H9 (cell line): ENCODE measurements at regions not wholly inside any gene's neighbourhood (a gene's known extent, or its start where the extent isn't known, plus 50 kb on each side); places are given as distances from the start of the nearest gene placed in this dataset.

Experiments
- DNase-seq: peaks from one replicate; pipeline ENCODE4 v3.0.0-alpha.2; 2017
- H2AFZ ChIP-seq: one replicate; pipeline ENCODE4 v1.6.1; 2013; ENCODE audit warnings: mild to moderate bottlenecking, low read length, control low read depth, moderate library complexity
- H2AK5ac ChIP-seq: 2 replicates; pipeline ENCODE4 v1.6.1; 2013; ENCODE audit warnings: low read length, control low read depth, mixed read lengths; ENCODE audit not compliant: insufficient read length
- H2BK120ac ChIP-seq: one replicate; pipeline ENCODE4 v1.6.1; 2013; ENCODE audit warnings: low read depth, mild to moderate bottlenecking, low read length, control low read depth, inconsistent platforms; ENCODE audit not compliant: poor library complexity, severe bottlenecking
- H2BK12ac ChIP-seq: 2 replicates; pipeline ENCODE4 v1.6.1; 2013; ENCODE audit warnings: low read length, control low read depth, mixed read lengths, low read depth; ENCODE audit not compliant: insufficient read length
- H2BK15ac ChIP-seq: 2 replicates; pipeline ENCODE4 v1.6.1; 2013; ENCODE audit warnings: low read depth, low read length, control low read depth
- H2BK20ac ChIP-seq: one replicate; pipeline ENCODE4 v1.6.1; 2013; ENCODE audit warnings: low read depth, mild to moderate bottlenecking, low read length, control low read depth, inconsistent platforms; ENCODE audit not compliant: poor library complexity, severe bottlenecking
- H2BK5ac ChIP-seq: 2 replicates; pipeline ENCODE4 v1.6.1; 2013; ENCODE audit warnings: low read length, control low read depth, mixed read lengths; ENCODE audit not compliant: insufficient read length
- H3K14ac ChIP-seq: 2 replicates; pipeline ENCODE4 v1.6.1; 2013; ENCODE audit warnings: low read length, control low read depth; ENCODE audit not compliant: insufficient read depth
- H3K18ac ChIP-seq: 2 replicates; pipeline ENCODE4 v1.6.1; 2013; ENCODE audit warnings: low read depth, mild to moderate bottlenecking, mixed read lengths, low read length, control low read depth; ENCODE audit not compliant: insufficient read length
- H3K23ac ChIP-seq: 2 replicates; pipeline ENCODE4 v1.6.1; 2013; ENCODE audit warnings: low read length, control low read depth, mixed read lengths, low read depth; ENCODE audit not compliant: insufficient read length
- H3K23me2 ChIP-seq: 2 replicates; pipeline ENCODE4 v1.6.1; 2013; ENCODE audit warnings: low read depth, mild to moderate bottlenecking, mixed read lengths, low read length, control low read depth; ENCODE audit not compliant: insufficient read length, poor library complexity, severe bottlenecking
- H3K27ac ChIP-seq: 2 replicates; pipeline ENCODE4 v1.5.1; 2013; ENCODE audit warnings: low read length, control low read depth, mixed read lengths, low read depth; ENCODE audit not compliant: insufficient read length
- H3K27me3 ChIP-seq: 2 replicates; pipeline ENCODE4 v1.6.1; 2013; ENCODE audit warnings: low read length, control low read depth, inconsistent platforms; ENCODE audit not compliant: insufficient read depth
- H3K4ac ChIP-seq: 2 replicates; pipeline ENCODE4 v1.6.1; 2013; ENCODE audit warnings: low read depth, mild to moderate bottlenecking, control low read depth, inconsistent platforms, low read length, moderate library complexity
- H3K4me1 ChIP-seq: 2 replicates; pipeline ENCODE4 v1.6.1; 2013; ENCODE audit warnings: low read length, control low read depth, inconsistent platforms; ENCODE audit not compliant: insufficient read depth
- H3K4me2 ChIP-seq: 2 replicates; pipeline ENCODE4 v1.6.1; 2013; ENCODE audit warnings: low read length, control low read depth, mixed read lengths; ENCODE audit not compliant: insufficient read length, insufficient read depth
- H3K56ac ChIP-seq: 2 replicates; pipeline ENCODE4 v1.6.1; 2013; ENCODE audit warnings: low read depth, mild to moderate bottlenecking, mixed read lengths, low read length, control low read depth; ENCODE audit not compliant: insufficient read length
- H3K79me1 ChIP-seq: 2 replicates; pipeline ENCODE4 v1.6.1; 2013; ENCODE audit warnings: low read depth, mild to moderate bottlenecking, moderate library complexity, low read length, control low read depth, inconsistent platforms; ENCODE audit not compliant: insufficient read depth, poor library complexity, severe bottlenecking
- H3K79me2 ChIP-seq: 2 replicates; pipeline ENCODE4 v1.6.1; 2013; ENCODE audit warnings: low read length, control low read depth, inconsistent platforms; ENCODE audit not compliant: insufficient read depth
- H3K9ac ChIP-seq: 2 replicates; pipeline ENCODE4 v1.6.1; 2013; ENCODE audit warnings: low read length, control low read depth, mixed read lengths; ENCODE audit not compliant: insufficient read length; ENCODE audit errors: extremely low read depth
- H3K9me3 ChIP-seq: one replicate; pipeline ENCODE4 v1.6.1; 2013; ENCODE audit warnings: low read depth, low read length, inconsistent platforms; ENCODE audit not compliant: control insufficient read depth
- H3T11ph ChIP-seq: one replicate; pipeline ENCODE4 v1.6.1; 2013; ENCODE audit warnings: mild to moderate bottlenecking, low read length, control low read depth, inconsistent platforms
- H4K20me1 ChIP-seq: one replicate; pipeline ENCODE4 v1.6.1; 2013; ENCODE audit not compliant: control insufficient read depth, insufficient read length, insufficient read depth
- H4K5ac ChIP-seq: 2 replicates; pipeline ENCODE4 v1.6.1; 2013; ENCODE audit warnings: low read depth, mild to moderate bottlenecking, mixed read lengths, low read length, control low read depth; ENCODE audit not compliant: insufficient read length
- H4K8ac ChIP-seq: replicated peaks from 2 replicates; pipeline ENCODE4 v1.6.1; 2013; ENCODE audit warnings: low read length, control low read depth, mixed read lengths, low read depth; ENCODE audit not compliant: insufficient read length
- H4K91ac ChIP-seq: 2 replicates; pipeline ENCODE4 v1.6.1; 2013; ENCODE audit warnings: low read depth, mild to moderate bottlenecking, moderate library complexity, mixed read lengths, low read length, control low read depth; ENCODE audit not compliant: insufficient read length
- H3K27ac Mint-ChIP-seq, 3 experiments: 2 replicates in 2 of 3; 3 replicates in 1 of 3; pipeline ENCODE4 v1.8.0; 2020 to 2021; ENCODE audit warnings: mixed read lengths in 3 of 3, mild to moderate bottlenecking in 1 of 3, moderate library complexity in 1 of 3
- H3K27me3 Mint-ChIP-seq: 2 replicates; pipeline ENCODE4 v1.8.0; 2021; ENCODE audit warnings: low read depth, mild to moderate bottlenecking, moderate library complexity, mixed read lengths
- H3K36me3 Mint-ChIP-seq, 3 experiments: 2 replicates in 2 of 3; 3 replicates in 1 of 3; pipeline ENCODE4 v1.8.0; 2020 to 2021; ENCODE audit warnings: low read depth in 3 of 3, mixed read lengths in 3 of 3; ENCODE audit not compliant: insufficient read depth in 1 of 3
- H3K4me1 Mint-ChIP-seq, 2 experiments: 2 replicates each; pipeline ENCODE4 v1.8.0; 2020; ENCODE audit warnings: mixed read lengths in 2 of 2
- H3K4me3 Mint-ChIP-seq, 2 experiments: 2 replicates in 1 of 2; 3 replicates in 1 of 2; pipeline ENCODE4 v1.8.0; 2020 to 2021; ENCODE audit warnings: mild to moderate bottlenecking in 2 of 2, mixed read lengths in 2 of 2, moderate library complexity in 1 of 2
- H3K9me3 Mint-ChIP-seq, 2 experiments: 2 replicates in 1 of 2; 3 replicates in 1 of 2; pipeline ENCODE4 v1.8.0; 2020; ENCODE audit warnings: mild to moderate bottlenecking in 2 of 2, mixed read lengths in 2 of 2, moderate library complexity in 1 of 2
- CTCF ChIP-seq: fragments of 200-600 bp; sonication (generic); conservative IDR thresholded peaks from 3 replicates; pipeline ENCODE4 v1.8.0; 2021; ENCODE audit warnings: antibody characterized with exemption, mild to moderate bottlenecking
- WGBS: extraction: QIAGEN DNeasy Blood & Tissue Kit; methylation state at CpG from one replicate; pipeline ENCODE4 v1.1.7; 2013; ENCODE audit warnings: missing lambda C conversion rate, low lambda C conversion rate, mixed read lengths; ENCODE audit not compliant: insufficient read length; ENCODE audit errors: extremely low coverage; 5-methylcytosine and 5-hydroxymethylcytosine counted together

DNA sequence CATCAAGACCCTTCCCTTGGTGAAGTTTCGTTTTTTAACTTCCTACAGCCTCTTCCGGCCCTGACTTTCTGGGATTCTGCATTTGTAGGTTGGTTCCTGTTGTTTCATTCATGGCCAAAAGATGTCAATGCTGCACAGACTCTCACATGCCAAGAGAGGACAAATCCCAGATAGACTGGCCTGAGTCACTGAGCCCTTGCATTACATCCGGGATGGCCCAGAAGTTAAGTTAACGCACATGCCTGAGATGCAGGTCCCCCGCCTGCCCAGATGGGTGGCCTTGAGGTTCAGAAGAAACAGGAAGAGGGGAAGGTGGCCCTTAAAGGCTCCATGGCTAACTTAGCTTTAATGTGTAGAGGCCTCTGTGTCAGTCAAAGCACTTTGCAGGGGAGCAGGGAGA is 51.6 kb upstream of the SRGAP3 start:
- H3T11ph ChIP-seq, result no peak overlapping the region
- no peak overlapping the region for H2BK120ac ChIP-seq
- H4K8ac ChIP-seq, result no peak overlapping the region
- Mint-ChIP-seq H3K4me3 (no peak overlapping the region), H3K4me1 (peaks cover 16 to 17% of the 10 kb centered on the region in 2 experiments), H3K27ac (no peak overlapping the region), H3K36me3 (peaks cover 0 to 5% (median 5%) of the 10 kb centered on the region in 3 experiments; a peak in 3 of 7 replicates), H3K27me3 (peaks cover 23% of the 10 kb centered on the region), H3K9me3 (peaks cover 3 to 4% of the 10 kb centered on the region in 2 experiments; a peak in 3 of 5 replicates)
- no peak overlapping the region for H2AK5ac ChIP-seq
- no peak for TF ChIP-seq CTCF
- no peak overlapping the region for H2BK5ac ChIP-seq
- no peak overlapping the region for H3K18ac ChIP-seq
- H2BK15ac ChIP-seq, result no peak overlapping the region
- no peak overlapping the region for H2BK20ac ChIP-seq
- no peak overlapping the region for H4K5ac ChIP-seq
- H3K79me1 ChIP-seq, result no peaks in the 10 kb centered on the region
- H3K4ac ChIP-seq, result no peak overlapping the region
- no peak overlapping the region for H3K56ac ChIP-seq
- no peak overlapping the region for H2AFZ ChIP-seq
- H2BK12ac ChIP-seq, result no peak overlapping the region
- H4K20me1 ChIP-seq, result no peaks in the 10 kb centered on the region
- no peak for DNase-seq
- no peaks in the 10 kb centered on the region for H3K9me3 ChIP-seq
- no peak overlapping the region for H3K9ac ChIP-seq
- no peak overlapping the region for H3K27ac ChIP-seq
- no peaks in the 10 kb centered on the region for H3K4me1 ChIP-seq
- H3K14ac ChIP-seq, result no peak overlapping the region
- H3K27me3 ChIP-seq, result no peaks in the 10 kb centered on the region
- H3K79me2 ChIP-seq, result no peaks in the 10 kb centered on the region
- no peak overlapping the region for H4K91ac ChIP-seq
- H3K23me2 ChIP-seq, result no peaks in the 10 kb centered on the region
- H3K23ac ChIP-seq, result no peak overlapping the region
- no CpG with 5 or more reads among the region's 5 CpGs for WGBS
- no peak overlapping the region for H3K4me2 ChIP-seq
